ENCODE measurements at regions not wholly inside any gene's neighbourhood (a gene's known extent, or its start where the extent isn't known, plus 50 kb on each side); places are given as distances from the start of the nearest gene placed in this dataset.

DNA sequence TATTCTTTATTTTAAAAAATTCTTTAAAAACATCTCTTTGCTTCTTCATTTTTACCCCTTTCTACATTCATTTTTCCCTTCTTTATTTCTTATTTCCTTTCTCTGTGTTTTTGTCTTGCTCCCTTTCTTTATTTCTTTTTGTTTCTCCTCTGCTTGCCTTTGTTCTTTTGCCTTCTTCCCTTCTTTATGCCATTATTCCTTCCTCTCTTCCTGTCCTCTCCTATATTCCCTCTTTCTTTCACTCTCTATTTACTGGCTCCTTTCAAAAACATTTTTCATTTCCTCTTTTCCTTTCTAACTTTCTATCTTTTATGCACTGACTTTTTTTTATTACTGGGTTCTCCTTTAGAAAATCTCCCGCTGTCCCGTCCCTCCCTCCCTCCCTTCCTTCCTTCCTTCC is 102.2 kb downstream of the RBMX2 start:
- TF ChIP-seq RXRA (IDR thresholded peaks at IDR 0.05) (no peak), RAD21 (IDR thresholded peaks at IDR 0.05) (no peak)
- TF ChIP-seq, protein P1, sequence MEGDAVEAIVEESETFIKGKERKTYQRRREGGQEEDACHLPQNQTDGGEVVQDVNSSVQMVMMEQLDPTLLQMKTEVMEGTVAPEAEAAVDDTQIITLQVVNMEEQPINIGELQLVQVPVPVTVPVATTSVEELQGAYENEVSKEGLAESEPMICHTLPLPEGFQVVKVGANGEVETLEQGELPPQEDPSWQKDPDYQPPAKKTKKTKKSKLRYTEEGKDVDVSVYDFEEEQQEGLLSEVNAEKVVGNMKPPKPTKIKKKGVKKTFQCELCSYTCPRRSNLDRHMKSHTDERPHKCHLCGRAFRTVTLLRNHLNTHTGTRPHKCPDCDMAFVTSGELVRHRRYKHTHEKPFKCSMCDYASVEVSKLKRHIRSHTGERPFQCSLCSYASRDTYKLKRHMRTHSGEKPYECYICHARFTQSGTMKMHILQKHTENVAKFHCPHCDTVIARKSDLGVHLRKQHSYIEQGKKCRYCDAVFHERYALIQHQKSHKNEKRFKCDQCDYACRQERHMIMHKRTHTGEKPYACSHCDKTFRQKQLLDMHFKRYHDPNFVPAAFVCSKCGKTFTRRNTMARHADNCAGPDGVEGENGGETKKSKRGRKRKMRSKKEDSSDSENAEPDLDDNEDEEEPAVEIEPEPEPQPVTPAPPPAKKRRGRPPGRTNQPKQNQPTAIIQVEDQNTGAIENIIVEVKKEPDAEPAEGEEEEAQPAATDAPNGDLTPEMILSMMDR (IDR thresholded peaks at IDR 0.05; ENCODE audit: low read depth, low read length, missing input control) = no peak
- TF ChIP-seq, protein P2, sequence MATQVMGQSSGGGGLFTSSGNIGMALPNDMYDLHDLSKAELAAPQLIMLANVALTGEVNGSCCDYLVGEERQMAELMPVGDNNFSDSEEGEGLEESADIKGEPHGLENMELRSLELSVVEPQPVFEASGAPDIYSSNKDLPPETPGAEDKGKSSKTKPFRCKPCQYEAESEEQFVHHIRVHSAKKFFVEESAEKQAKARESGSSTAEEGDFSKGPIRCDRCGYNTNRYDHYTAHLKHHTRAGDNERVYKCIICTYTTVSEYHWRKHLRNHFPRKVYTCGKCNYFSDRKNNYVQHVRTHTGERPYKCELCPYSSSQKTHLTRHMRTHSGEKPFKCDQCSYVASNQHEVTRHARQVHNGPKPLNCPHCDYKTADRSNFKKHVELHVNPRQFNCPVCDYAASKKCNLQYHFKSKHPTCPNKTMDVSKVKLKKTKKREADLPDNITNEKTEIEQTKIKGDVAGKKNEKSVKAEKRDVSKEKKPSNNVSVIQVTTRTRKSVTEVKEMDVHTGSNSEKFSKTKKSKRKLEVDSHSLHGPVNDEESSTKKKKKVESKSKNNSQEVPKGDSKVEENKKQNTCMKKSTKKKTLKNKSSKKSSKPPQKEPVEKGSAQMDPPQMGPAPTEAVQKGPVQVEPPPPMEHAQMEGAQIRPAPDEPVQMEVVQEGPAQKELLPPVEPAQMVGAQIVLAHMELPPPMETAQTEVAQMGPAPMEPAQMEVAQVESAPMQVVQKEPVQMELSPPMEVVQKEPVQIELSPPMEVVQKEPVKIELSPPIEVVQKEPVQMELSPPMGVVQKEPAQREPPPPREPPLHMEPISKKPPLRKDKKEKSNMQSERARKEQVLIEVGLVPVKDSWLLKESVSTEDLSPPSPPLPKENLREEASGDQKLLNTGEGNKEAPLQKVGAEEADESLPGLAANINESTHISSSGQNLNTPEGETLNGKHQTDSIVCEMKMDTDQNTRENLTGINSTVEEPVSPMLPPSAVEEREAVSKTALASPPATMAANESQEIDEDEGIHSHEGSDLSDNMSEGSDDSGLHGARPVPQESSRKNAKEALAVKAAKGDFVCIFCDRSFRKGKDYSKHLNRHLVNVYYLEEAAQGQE (IDR thresholded peaks at IDR 0.05) = no peak
